HCT116 (cell line): ENCODE measurements at regions not wholly inside any gene's neighbourhood (a gene's known extent, or its start where the extent isn't known, plus 50 kb on each side); places are given as distances from the start of the nearest gene placed in this dataset.

ENCODE experiments used
- ATAC-seq: fragments of 200-7000 bp; cut with Tn5 transposase; 2 replicates; pipeline ENCODE4 v1.9.1; 2020; ENCODE audit warnings: mild to moderate bottlenecking, moderate library complexity
- BruUV-seq: library from RNA; stranded (reverse); fragments of 400-500 nt; replicated peaks from 2 replicates; lab custom pipeline; 2021; lab: Mats Ljungman, UMichigan
- CTCF ChIA-PET: fragments of 300-600 bp; sonication (Branson Sonifier 250); formaldehyde crosslinking; loops from one replicate; lab custom pipeline; 2021; ENCODE audit warnings: antibody characterized with exemption; lab: Charles Lee
- POLR2A ChIA-PET: fragments of 300-600, 350-600 bp; sonication (Branson Sonifier 250); formaldehyde crosslinking; loops from one replicate; lab custom pipeline; 2021; ENCODE audit warnings: antibody characterized with exemption; lab: Charles Lee
- RAD21 ChIA-PET, 2 experiments: fragments of 300-600 bp; sonication (Branson Sonifier 250); formaldehyde crosslinking; loops; one replicate each; lab custom pipeline; 2023; ENCODE audit warnings: low total read pairs in 2 of 2; ENCODE audit not compliant: uncharacterized antibody in 2 of 2, unreplicated experiment in 2 of 2, low non-redundant PET in 1 of 2; lab: Charles Lee
- DNase-seq: peaks from one replicate; pipeline ENCODE4 v3.0.0-alpha.2; 2010; ENCODE audit warnings: low read depth, low spot score
- H2AFZ ChIP-seq: fragments of 200-600 bp; shearing (Covaris generic), sonication (generic); 2 replicates; pipeline ENCODE4 v1.6.1; 2017; ENCODE audit warnings: low read depth, mixed run types, mixed read lengths, antibody characterized with exemption, low read length; ENCODE audit not compliant: poor library complexity, severe bottlenecking
- H3K27ac ChIP-seq: 2 replicates; pipeline ENCODE4 v1.5.1; 2012; ENCODE audit warnings: low read depth, low read length
- H3K27me3 ChIP-seq: fragments of 200-600 bp; sonication (generic); 2 replicates; pipeline ENCODE4 v1.6.1; 2016; ENCODE audit warnings: mixed run types, low read length, mixed read lengths; ENCODE audit not compliant: insufficient read depth
- H3K36me3 ChIP-seq, 2 experiments: fragments of 200-500 bp in 1 of 2; fragments of 200-600 bp in 1 of 2; sonication (Bioruptor generic) in 1 of 2; sonication (generic) in 1 of 2; 2 replicates each; pipeline versions ENCODE4 v1.5.1 to v1.6.1; 2014 to 2016; ENCODE audit warnings: low read length in 2 of 2, inconsistent platforms in 1 of 2, mixed read lengths in 1 of 2, mixed run types in 1 of 2; ENCODE audit not compliant: insufficient read depth in 2 of 2, control insufficient read depth in 1 of 2
- H3K4me1 ChIP-seq, 2 experiments: fragments of 200-600 bp in 1 of 2; sonication (generic) in 1 of 2; 2 replicates each; pipeline versions ENCODE4 v1.5.1 to v1.6.1; 2012 to 2017; ENCODE audit warnings: low read length in 2 of 2, inconsistent platforms in 1 of 2, mild to moderate bottlenecking in 1 of 2, mixed read lengths in 1 of 2, mixed run types in 1 of 2, moderate library complexity in 1 of 2; ENCODE audit not compliant: insufficient read depth in 2 of 2, control insufficient read depth in 1 of 2
- H3K4me2 ChIP-seq: fragments of 200-600 bp; sonication (generic); 2 replicates; pipeline ENCODE4 v1.6.1; 2017; ENCODE audit warnings: mixed run types, low read length, mixed read lengths
- H3K4me3 ChIP-seq, 2 experiments: fragments of 200-600 bp in 1 of 2; sonication (generic) in 1 of 2; replicated peaks in 1 of 2; 2 replicates each; pipeline ENCODE4 v1.5.1; 2011 to 2016; ENCODE audit warnings: low read length in 2 of 2, control low read depth in 1 of 2, low read depth in 1 of 2, mild to moderate bottlenecking in 1 of 2, mixed read lengths in 1 of 2, mixed run types in 1 of 2
- H3K79me2 ChIP-seq: fragments of 200-600 bp; sonication (generic); 2 replicates; pipeline ENCODE4 v1.6.1; 2017; ENCODE audit warnings: mild to moderate bottlenecking, mixed run types, low read length, moderate library complexity, mixed read lengths; ENCODE audit not compliant: insufficient read depth
- H3K9ac ChIP-seq: fragments of 200-600 bp; sonication (generic); 2 replicates; pipeline ENCODE4 v1.6.1; 2016; ENCODE audit warnings: low read length, mixed read lengths
- H3K9me2 ChIP-seq: fragments of 200-600 bp; sonication (generic), shearing (Covaris generic); 2 replicates; pipeline ENCODE4 v1.6.1; 2017; ENCODE audit warnings: mixed run types, mild to moderate bottlenecking, moderate library complexity; ENCODE audit not compliant: insufficient read depth
- H3K9me3 ChIP-seq, 2 experiments: fragments of 200-500 bp in 1 of 2; fragments of 200-600 bp in 1 of 2; sonication (Bioruptor generic) in 1 of 2; sonication (generic) in 1 of 2; 2 replicates each; pipeline ENCODE4 v1.6.1; 2014 to 2017; ENCODE audit warnings: low read length in 2 of 2, mixed read lengths in 2 of 2, inconsistent platforms in 1 of 2, low read depth in 1 of 2, mild to moderate bottlenecking in 1 of 2, mixed run types in 1 of 2, moderate library complexity in 1 of 2; ENCODE audit not compliant: control insufficient read depth in 1 of 2, insufficient read depth in 1 of 2
- H4K20me1 ChIP-seq: fragments of 200-600 bp; sonication (generic), shearing (Covaris generic); 2 replicates; pipeline ENCODE4 v1.6.1; 2017; ENCODE audit warnings: mixed run types, mild to moderate bottlenecking, moderate library complexity; ENCODE audit not compliant: insufficient read depth
- CBX3 ChIP-seq: IDR thresholded peaks from 2 replicates; pipeline ENCODE4 v1.6.1; 2012; ENCODE audit warnings: low read depth
- CEBPB ChIP-seq: IDR thresholded peaks from 2 replicates; pipeline ENCODE4 v1.6.1; 2012; ENCODE audit warnings: low read depth
- EGR1 ChIP-seq: IDR thresholded peaks from 2 replicates; pipeline ENCODE4 v1.6.1; 2012; ENCODE audit warnings: low read depth
- ELF1 ChIP-seq: IDR thresholded peaks from 2 replicates; pipeline ENCODE4 v1.6.1; 2012; ENCODE audit warnings: low read depth, borderline replicate concordance
- EZH2 ChIP-seq: fragments of 200-600 bp; sonication (generic); IDR thresholded peaks from 2 replicates; pipeline ENCODE4 v1.6.1; 2017; ENCODE audit warnings: antibody characterized with exemption, mixed run types
- EZH2phosphoT487 ChIP-seq: fragments of 200-600 bp; IDR thresholded peaks from 2 replicates; pipeline ENCODE4 v1.6.1; 2018; ENCODE audit warnings: antibody characterized with exemption, borderline replicate concordance
- FOSL1 ChIP-seq: IDR thresholded peaks from 2 replicates; pipeline ENCODE4 v1.6.1; 2012; ENCODE audit warnings: low read depth
- POLR2A ChIP-seq: IDR thresholded peaks from 2 replicates; pipeline ENCODE4 v1.7.0; 2011; ENCODE audit warnings: borderline replicate concordance; ENCODE audit not compliant: insufficient read depth, insufficient read length; ENCODE audit errors: extremely low read depth
- SIN3A ChIP-seq: IDR thresholded peaks from 2 replicates; pipeline ENCODE4 v1.6.1; 2012; ENCODE audit warnings: low read depth
- SP1 ChIP-seq: IDR thresholded peaks from 2 replicates; pipeline ENCODE4 v1.6.1; 2012; ENCODE audit warnings: low read depth
- SRF ChIP-seq: IDR thresholded peaks from 2 replicates; pipeline ENCODE4 v1.6.1; 2012; ENCODE audit warnings: low read depth
- TCF7L2 ChIP-seq: IDR thresholded peaks from 2 replicates; pipeline ENCODE4 v1.7.0; 2011; ENCODE audit warnings: borderline replicate concordance, inconsistent platforms; ENCODE audit not compliant: insufficient read depth, insufficient read length; ENCODE audit errors: extremely low read depth
- YY1 ChIP-seq: IDR thresholded peaks from 2 replicates; pipeline ENCODE4 v1.6.1; 2011; ENCODE audit warnings: low read length, low read depth, moderate library complexity, mild to moderate bottlenecking; ENCODE audit not compliant: insufficient replicate concordance; ENCODE audit errors: extremely low read depth
- ZNF274 ChIP-seq: fragments of 200-500 bp; sonication (Bioruptor generic); IDR thresholded peaks from 2 replicates; pipeline ENCODE4 v1.6.1; 2014; ENCODE audit warnings: mild to moderate bottlenecking, low read depth, low read length, inconsistent platforms
- intact Hi-C: fragments of 100-400 bp; cut with micrococcal nuclease; formaldehyde crosslinking; loops from 2 replicates; pipeline ENCODE4 v1.10.0; 2022
- TF ChIP-seq, protein P1 (sequence below): IDR thresholded peaks from 2 replicates; pipeline ENCODE4 v1.6.1; 2012
- TF ChIP-seq, protein P2 (sequence below), 3 experiments: fragments of 200-600 bp in 1 of 3; sonication (generic) in 1 of 3; IDR thresholded peaks in 2 of 3; conservative IDR thresholded peaks in 1 of 3; 2 replicates each; pipeline ENCODE4 v1.5.1; 2012 to 2017; ENCODE audit warnings: low read depth in 2 of 3, low read length in 2 of 3, antibody characterized with exemption in 1 of 3, borderline replicate concordance in 1 of 3, control low read depth in 1 of 3, mild to moderate bottlenecking in 1 of 3, mixed read lengths in 1 of 3, mixed run types in 1 of 3, moderate library complexity in 1 of 3; ENCODE audit not compliant: insufficient read depth in 1 of 3
- TF ChIP-seq, protein P3 (sequence below): IDR thresholded peaks from 2 replicates; pipeline ENCODE4 v1.6.1; 2011; ENCODE audit warnings: mild to moderate bottlenecking, low read length, moderate library complexity; ENCODE audit not compliant: insufficient replicate concordance; ENCODE audit errors: extremely low read depth
- TF ChIP-seq, protein P4 (sequence below): IDR thresholded peaks from 2 replicates; pipeline ENCODE4 v1.6.1; 2012
- TF ChIP-seq, protein P5 (sequence below): IDR thresholded peaks from 2 replicates; pipeline ENCODE4 v1.6.1; 2012; ENCODE audit warnings: low read depth

DNA sequence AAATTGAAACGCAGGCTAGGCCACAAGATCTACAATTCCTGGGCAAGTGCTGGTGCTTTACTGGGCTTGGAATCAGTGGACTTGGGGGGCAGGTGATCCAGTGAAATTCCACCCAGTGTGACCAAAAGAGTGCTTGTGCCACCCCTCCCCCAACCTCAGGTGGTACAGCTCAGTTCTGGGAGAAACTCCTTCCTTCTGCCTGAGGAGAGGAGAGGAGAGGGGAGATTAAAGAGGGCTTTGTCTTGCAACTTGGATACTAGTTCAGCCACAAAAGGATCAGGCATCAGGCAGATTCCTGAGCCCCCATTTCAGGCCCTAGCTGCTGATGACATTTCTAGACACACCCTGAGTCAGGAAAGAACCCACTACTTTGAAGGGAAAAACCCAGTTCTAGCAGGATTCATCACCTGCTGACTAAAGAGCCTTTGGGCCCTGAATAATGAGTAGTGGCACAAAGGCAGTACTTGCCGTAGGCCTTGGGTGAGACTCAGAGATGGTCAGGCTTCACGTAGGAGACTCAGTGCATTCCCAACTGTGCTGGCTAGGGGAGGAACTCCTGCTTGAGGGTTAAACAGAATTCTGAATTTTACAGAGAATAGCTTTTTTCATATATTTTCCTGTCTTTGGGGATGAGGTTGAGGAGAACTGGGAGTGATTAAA lies 446.7 kb downstream of the BMP2 start:
- BruUV-seq: no TSS peak
- TF ChIP-seq EGR1 (no peak), EZH2 (no peak), CEBPB (no peak), ELF1 (no peak), TCF7L2 (no peak), EZH2phosphoT487 (no peak), CBX3 (no peak), SIN3A (no peak), FOSL1 (no peak), POLR2A (no peak), SP1 (no peak), ZNF274 (no peak), YY1 (no peak), SRF (no peak)
- TF ChIP-seq, protein P1, sequence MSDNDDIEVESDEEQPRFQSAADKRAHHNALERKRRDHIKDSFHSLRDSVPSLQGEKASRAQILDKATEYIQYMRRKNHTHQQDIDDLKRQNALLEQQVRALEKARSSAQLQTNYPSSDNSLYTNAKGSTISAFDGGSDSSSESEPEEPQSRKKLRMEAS: no peak
- TF ChIP-seq, protein P2, sequence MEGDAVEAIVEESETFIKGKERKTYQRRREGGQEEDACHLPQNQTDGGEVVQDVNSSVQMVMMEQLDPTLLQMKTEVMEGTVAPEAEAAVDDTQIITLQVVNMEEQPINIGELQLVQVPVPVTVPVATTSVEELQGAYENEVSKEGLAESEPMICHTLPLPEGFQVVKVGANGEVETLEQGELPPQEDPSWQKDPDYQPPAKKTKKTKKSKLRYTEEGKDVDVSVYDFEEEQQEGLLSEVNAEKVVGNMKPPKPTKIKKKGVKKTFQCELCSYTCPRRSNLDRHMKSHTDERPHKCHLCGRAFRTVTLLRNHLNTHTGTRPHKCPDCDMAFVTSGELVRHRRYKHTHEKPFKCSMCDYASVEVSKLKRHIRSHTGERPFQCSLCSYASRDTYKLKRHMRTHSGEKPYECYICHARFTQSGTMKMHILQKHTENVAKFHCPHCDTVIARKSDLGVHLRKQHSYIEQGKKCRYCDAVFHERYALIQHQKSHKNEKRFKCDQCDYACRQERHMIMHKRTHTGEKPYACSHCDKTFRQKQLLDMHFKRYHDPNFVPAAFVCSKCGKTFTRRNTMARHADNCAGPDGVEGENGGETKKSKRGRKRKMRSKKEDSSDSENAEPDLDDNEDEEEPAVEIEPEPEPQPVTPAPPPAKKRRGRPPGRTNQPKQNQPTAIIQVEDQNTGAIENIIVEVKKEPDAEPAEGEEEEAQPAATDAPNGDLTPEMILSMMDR (IDR thresholded peaks at IDR 0.05 in 2 of 3, conservative IDR thresholded peaks at IDR 0.05 in 1 of 3; ENCODE audit: borderline replicate concordance in 1 of 3, insufficient read depth in 1 of 3, low read depth in 2 of 3, low read length in 2 of 3): no peak
- TF ChIP-seq, protein P3, sequence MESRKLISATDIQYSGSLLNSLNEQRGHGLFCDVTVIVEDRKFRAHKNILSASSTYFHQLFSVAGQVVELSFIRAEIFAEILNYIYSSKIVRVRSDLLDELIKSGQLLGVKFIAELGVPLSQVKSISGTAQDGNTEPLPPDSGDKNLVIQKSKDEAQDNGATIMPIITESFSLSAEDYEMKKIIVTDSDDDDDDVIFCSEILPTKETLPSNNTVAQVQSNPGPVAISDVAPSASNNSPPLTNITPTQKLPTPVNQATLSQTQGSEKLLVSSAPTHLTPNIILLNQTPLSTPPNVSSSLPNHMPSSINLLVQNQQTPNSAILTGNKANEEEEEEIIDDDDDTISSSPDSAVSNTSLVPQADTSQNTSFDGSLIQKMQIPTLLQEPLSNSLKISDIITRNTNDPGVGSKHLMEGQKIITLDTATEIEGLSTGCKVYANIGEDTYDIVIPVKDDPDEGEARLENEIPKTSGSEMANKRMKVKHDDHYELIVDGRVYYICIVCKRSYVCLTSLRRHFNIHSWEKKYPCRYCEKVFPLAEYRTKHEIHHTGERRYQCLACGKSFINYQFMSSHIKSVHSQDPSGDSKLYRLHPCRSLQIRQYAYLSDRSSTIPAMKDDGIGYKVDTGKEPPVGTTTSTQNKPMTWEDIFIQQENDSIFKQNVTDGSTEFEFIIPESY: no peak
- TF ChIP-seq, protein P4, sequence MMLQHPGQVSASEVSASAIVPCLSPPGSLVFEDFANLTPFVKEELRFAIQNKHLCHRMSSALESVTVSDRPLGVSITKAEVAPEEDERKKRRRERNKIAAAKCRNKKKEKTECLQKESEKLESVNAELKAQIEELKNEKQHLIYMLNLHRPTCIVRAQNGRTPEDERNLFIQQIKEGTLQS: no peak
- TF ChIP-seq, protein P5, sequence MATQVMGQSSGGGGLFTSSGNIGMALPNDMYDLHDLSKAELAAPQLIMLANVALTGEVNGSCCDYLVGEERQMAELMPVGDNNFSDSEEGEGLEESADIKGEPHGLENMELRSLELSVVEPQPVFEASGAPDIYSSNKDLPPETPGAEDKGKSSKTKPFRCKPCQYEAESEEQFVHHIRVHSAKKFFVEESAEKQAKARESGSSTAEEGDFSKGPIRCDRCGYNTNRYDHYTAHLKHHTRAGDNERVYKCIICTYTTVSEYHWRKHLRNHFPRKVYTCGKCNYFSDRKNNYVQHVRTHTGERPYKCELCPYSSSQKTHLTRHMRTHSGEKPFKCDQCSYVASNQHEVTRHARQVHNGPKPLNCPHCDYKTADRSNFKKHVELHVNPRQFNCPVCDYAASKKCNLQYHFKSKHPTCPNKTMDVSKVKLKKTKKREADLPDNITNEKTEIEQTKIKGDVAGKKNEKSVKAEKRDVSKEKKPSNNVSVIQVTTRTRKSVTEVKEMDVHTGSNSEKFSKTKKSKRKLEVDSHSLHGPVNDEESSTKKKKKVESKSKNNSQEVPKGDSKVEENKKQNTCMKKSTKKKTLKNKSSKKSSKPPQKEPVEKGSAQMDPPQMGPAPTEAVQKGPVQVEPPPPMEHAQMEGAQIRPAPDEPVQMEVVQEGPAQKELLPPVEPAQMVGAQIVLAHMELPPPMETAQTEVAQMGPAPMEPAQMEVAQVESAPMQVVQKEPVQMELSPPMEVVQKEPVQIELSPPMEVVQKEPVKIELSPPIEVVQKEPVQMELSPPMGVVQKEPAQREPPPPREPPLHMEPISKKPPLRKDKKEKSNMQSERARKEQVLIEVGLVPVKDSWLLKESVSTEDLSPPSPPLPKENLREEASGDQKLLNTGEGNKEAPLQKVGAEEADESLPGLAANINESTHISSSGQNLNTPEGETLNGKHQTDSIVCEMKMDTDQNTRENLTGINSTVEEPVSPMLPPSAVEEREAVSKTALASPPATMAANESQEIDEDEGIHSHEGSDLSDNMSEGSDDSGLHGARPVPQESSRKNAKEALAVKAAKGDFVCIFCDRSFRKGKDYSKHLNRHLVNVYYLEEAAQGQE: no peak
- TF ChIP-seq, all 23 proteins: peak for 0
- Histone ChIP-seq H3K9me3 (peaks cover 0 to 5% of the 10 kb centered on the region in 2 experiments; a peak in 3 of 4 replicates), H3K27me3 (no peaks in the 10 kb centered on the region), H3K79me2 (no peaks in the 10 kb centered on the region), H4K20me1 (no peaks in the 10 kb centered on the region), H2AFZ (no peak overlapping the region), H3K9ac (no peak overlapping the region), H3K36me3 (no peaks in the 10 kb centered on the region), H3K4me3 (no peak overlapping the region), H3K4me1 (no peaks in the 10 kb centered on the region), H3K9me2 (no peaks in the 10 kb centered on the region), H3K27ac (no peak overlapping the region), H3K4me2 (no peak overlapping the region)
- ATAC-seq (no peak), DNase-seq (no peak)
- intact Hi-C loops: no loop called here
- RAD21 ChIA-PET: no interaction called here
- POLR2A ChIA-PET: no interaction called here
- CTCF ChIA-PET: no interaction called here
